ENCODE measurements at regions not wholly inside any gene's neighbourhood (a gene's known extent, or its start where the extent isn't known, plus 50 kb on each side); places are given as distances from the start of the nearest gene placed in this dataset.

DNA sequence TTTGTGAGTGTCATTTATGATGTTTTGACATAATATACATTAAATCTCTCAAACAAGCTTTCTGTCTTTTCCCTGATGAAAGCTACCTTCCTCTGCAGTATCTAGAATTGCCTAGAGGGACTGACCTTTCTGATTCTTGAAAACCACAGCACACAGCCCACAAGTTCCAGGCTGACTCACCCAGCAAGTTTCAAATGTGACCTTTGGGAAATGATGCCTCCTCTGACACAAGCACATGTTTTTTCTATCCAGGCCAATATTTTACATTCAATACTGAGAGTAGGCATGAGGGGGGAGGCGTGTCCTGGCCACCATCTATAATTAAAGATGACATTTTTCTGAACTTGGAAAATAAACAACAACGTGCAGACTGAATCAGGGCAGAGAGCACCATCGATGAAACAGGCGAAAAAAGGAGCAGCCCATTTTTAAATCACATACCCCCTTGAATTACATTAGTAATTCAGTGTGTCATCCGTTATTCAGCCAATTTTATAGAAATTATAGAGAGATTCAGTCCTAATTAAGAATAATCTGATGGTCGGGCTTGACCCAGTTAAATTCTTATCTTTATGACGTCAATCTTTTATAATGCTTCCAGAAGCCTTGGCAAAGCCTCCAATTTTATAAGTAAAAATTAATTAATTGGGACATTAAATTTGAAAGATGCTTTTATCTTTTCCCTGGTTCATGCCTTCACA, 292.6 kb upstream of the CDH11 start:
- Histone ChIP-seq H3K36me3 (ENCODE audit: insufficient read depth) (no peaks in the 10 kb centered on the region), H3K27ac (no peak overlapping the region), H3K79me2 (ENCODE audit: insufficient read depth, low read depth) (no peaks in the 10 kb centered on the region), H3K4me3 (IDR thresholded peaks at IDR 0.05; ENCODE audit: insufficient read depth, low read depth, low read length) (no peak overlapping the region), H3K9ac (no peak overlapping the region), H3K4me1 (ENCODE audit: low read depth, poor library complexity, severe bottlenecking) (peaks cover 18% of the 10 kb centered on the region), H4K20me1 (ENCODE audit: insufficient read depth) (no peaks in the 10 kb centered on the region), H2AFZ (ENCODE audit: low read depth) (no peak overlapping the region), H3K4me2 (no peak overlapping the region; the same call in 1 of the 2 replicates), H3K27me3 (ENCODE audit: insufficient read depth, low read depth) (no peaks in the 10 kb centered on the region)
- TF ChIP-seq, protein P1, sequence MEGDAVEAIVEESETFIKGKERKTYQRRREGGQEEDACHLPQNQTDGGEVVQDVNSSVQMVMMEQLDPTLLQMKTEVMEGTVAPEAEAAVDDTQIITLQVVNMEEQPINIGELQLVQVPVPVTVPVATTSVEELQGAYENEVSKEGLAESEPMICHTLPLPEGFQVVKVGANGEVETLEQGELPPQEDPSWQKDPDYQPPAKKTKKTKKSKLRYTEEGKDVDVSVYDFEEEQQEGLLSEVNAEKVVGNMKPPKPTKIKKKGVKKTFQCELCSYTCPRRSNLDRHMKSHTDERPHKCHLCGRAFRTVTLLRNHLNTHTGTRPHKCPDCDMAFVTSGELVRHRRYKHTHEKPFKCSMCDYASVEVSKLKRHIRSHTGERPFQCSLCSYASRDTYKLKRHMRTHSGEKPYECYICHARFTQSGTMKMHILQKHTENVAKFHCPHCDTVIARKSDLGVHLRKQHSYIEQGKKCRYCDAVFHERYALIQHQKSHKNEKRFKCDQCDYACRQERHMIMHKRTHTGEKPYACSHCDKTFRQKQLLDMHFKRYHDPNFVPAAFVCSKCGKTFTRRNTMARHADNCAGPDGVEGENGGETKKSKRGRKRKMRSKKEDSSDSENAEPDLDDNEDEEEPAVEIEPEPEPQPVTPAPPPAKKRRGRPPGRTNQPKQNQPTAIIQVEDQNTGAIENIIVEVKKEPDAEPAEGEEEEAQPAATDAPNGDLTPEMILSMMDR (conservative IDR thresholded peaks at IDR 0.05; ENCODE audit: low read depth, low read length), result no peak

DNA sequence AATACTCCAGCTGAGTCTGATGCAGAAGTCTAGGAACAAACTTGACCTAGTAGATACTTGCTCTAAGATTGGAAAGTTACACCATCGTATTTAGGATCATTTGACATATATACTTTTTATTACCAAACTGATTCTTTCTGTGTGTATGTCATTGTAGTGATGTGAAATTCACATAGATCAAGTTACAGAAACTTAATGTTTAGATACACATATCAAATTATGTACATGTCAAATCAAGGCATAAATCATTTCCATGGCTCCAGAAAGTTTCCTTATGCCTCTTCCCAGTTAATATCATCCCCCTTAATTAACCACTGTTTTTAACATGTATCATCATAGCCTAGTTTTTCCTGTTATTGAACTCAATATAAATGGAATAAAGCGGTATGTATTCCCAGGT, 292.0 kb upstream of the CDH11 start:
- no peaks in the 10 kb centered on the region for H4K20me1 ChIP-seq (ENCODE audit: insufficient read depth)
- TF ChIP-seq, protein P1 (conservative IDR thresholded peaks at IDR 0.05; ENCODE audit: low read depth, low read length), result no peak
- no peaks in the 10 kb centered on the region for H3K79me2 ChIP-seq (ENCODE audit: insufficient read depth, low read depth)
- H3K4me3 ChIP-seq (IDR thresholded peaks at IDR 0.05; ENCODE audit: insufficient read depth, low read depth, low read length), result no peak overlapping the region
- H3K4me1 ChIP-seq (ENCODE audit: low read depth, poor library complexity, severe bottlenecking), result peaks cover 18% of the 10 kb centered on the region
- H3K27me3 ChIP-seq (ENCODE audit: insufficient read depth, low read depth), result no peaks in the 10 kb centered on the region
- H3K36me3 ChIP-seq (ENCODE audit: insufficient read depth), result no peaks in the 10 kb centered on the region
- H3K4me2 ChIP-seq, result no peak overlapping the region; the same call in 1 of the 2 replicates
- no peak overlapping the region for H2AFZ ChIP-seq (ENCODE audit: low read depth)
- no peak overlapping the region for H3K27ac ChIP-seq
- no peak overlapping the region for H3K9ac ChIP-seq

DNA sequence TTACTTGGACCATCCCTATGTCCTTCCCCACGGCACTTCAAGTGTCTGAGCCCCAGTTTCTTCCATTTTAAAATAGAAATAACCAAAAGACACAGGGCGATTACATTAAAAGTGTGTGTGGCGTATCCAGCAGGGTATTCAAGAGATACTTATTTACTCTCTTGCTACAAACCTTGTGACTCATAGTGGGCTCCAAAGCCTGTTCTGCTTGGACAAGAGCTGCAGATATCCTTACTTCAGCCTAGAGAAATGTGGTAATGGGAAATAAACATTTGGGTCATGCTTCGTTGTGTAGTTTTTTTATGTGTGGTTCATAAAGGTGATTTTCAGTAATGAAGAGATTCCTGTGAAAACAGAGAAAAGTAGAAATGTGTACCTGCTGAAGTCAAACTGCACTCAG, 288.9 kb upstream of the CDH11 start:
- H3K9ac ChIP-seq, result no peak overlapping the region
- no peaks in the 10 kb centered on the region for H3K36me3 ChIP-seq (ENCODE audit: insufficient read depth)
- H3K4me2 ChIP-seq, result no peak overlapping the region

DNA sequence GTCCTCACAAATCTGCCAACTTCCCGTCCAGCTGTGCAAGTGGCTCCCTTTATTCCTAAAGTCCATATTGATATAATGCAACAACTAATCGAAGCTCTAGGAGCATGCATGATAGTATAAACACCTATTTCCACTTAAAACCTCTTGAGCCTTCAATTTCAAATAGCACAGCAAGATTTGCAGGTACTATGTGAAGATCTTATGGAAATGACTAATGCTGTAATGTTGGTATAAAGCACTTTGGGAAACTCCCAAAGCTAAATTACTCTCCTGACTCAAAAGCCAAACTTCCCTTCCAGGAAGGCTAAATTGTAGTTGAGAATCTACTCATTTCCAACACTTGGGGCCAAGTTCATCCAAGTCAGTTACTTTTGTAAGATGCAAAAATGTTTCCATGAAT, 287.6 kb upstream of the CDH11 start:
- H3K4me2 ChIP-seq, result no peak overlapping the region
- TF ChIP-seq, protein P1 (conservative IDR thresholded peaks at IDR 0.05; ENCODE audit: low read depth, low read length), result no peak
- no peaks in the 10 kb centered on the region for H4K20me1 ChIP-seq (ENCODE audit: insufficient read depth)

More for the DNA sequence above, 288.9 kb upstream of the CDH11 start:
- Histone ChIP-seq H3K27me3 (ENCODE audit: insufficient read depth, low read depth) (no peaks in the 10 kb centered on the region), H3K4me3 (IDR thresholded peaks at IDR 0.05; ENCODE audit: insufficient read depth, low read depth, low read length) (no peak overlapping the region), H3K4me1 (ENCODE audit: low read depth, poor library complexity, severe bottlenecking) (peaks cover 18% of the 10 kb centered on the region), H4K20me1 (ENCODE audit: insufficient read depth) (no peaks in the 10 kb centered on the region), H2AFZ (ENCODE audit: low read depth) (no peak overlapping the region), H3K27ac (no peak overlapping the region), H3K79me2 (ENCODE audit: insufficient read depth, low read depth) (no peaks in the 10 kb centered on the region)
- TF ChIP-seq, protein P1 (conservative IDR thresholded peaks at IDR 0.05; ENCODE audit: low read depth, low read length), result no peak

More for the DNA sequence above, 287.6 kb upstream of the CDH11 start:
- H2AFZ ChIP-seq (ENCODE audit: low read depth), result no peak overlapping the region
- no peaks in the 10 kb centered on the region for H3K36me3 ChIP-seq (ENCODE audit: insufficient read depth)
- H3K9ac ChIP-seq, result no peak overlapping the region
- no peaks in the 10 kb centered on the region for H3K27me3 ChIP-seq (ENCODE audit: insufficient read depth, low read depth)
- H3K4me3 ChIP-seq (IDR thresholded peaks at IDR 0.05; ENCODE audit: insufficient read depth, low read depth, low read length), result no peak overlapping the region
- H3K27ac ChIP-seq, result no peak overlapping the region
- no peaks in the 10 kb centered on the region for H3K79me2 ChIP-seq (ENCODE audit: insufficient read depth, low read depth)
- peaks cover 10% of the 10 kb centered on the region for H3K4me1 ChIP-seq (ENCODE audit: low read depth, poor library complexity, severe bottlenecking)
